Activated naive CD8-positive, alpha-beta T cell treated with anti-CD3 and anti-CD28 coated beads for 36 hours (primary cell): ENCODE measurements at regions not wholly inside any gene's neighbourhood (a gene's known extent, or its start where the extent isn't known, plus 50 kb on each side); places are given as distances from the start of the nearest gene placed in this dataset.
"Not testable (repeated sequence)": the region's sequence is repeated elsewhere in the genome, so short reads cannot be mapped to it uniquely, and the experiment has no call there.

Experiments used
- DNase-seq: peaks from one replicate; pipeline ENCODE4 v3.0.0; 2021
- H3K27ac Mint-ChIP-seq: one replicate; pipeline ENCODE4 v1.8.0; 2022; ENCODE audit warnings: mild to moderate bottlenecking, moderate library complexity, mixed read lengths
- H3K27me3 Mint-ChIP-seq: one replicate; pipeline ENCODE4 v1.8.0; 2022; ENCODE audit warnings: mild to moderate bottlenecking, mixed read lengths
- H3K36me3 Mint-ChIP-seq: one replicate; pipeline ENCODE4 v1.8.0; 2021; ENCODE audit warnings: mild to moderate bottlenecking, mixed read lengths
- H3K4me1 Mint-ChIP-seq: one replicate; pipeline ENCODE4 v1.8.0; 2021; ENCODE audit warnings: mixed read lengths
- H3K4me3 Mint-ChIP-seq: one replicate; pipeline ENCODE4 v1.8.0; 2022; ENCODE audit warnings: mild to moderate bottlenecking, moderate library complexity, mixed read lengths
- H3K9me3 Mint-ChIP-seq: one replicate; pipeline ENCODE4 v1.8.0; 2022; ENCODE audit warnings: mixed read lengths

DNA sequence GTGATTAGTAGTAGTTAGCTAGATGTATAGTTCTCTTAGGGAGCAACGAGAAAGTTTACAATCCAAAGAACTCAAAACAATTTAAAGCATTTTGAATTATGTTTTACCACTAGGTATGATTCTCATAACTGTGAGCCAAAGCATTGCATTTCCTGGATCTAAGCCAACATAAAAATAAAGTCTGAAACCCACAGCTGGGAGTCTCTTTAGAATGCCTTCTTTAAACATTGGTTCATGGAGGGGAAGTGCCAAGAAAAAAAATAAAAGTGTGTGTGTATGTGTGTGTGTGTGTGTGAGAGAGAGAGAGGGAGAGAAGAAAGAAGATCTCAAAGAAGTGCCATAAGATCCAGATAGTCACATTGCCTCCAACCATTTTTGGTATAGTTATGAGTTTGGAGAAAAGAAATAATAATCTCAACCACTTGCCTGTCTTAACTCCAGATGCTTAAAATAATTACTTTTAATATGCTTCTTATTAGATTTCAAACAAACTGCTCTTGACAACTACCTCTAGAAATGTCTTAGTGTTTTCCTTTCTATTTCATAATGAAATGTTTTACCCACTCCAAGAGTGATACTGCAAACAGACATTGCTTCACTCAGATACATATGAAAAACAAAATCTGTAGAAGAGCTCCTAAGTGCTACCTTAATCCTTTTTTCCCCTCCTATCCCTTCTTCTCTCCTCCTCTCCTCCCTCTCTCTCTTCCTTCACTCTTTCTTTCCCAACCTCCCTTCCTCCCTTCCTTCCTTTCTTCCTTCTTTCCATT is 554.1 kb downstream of the KCTD12 start:
- Mint-ChIP-seq H3K27me3 (no peaks in the 10 kb centered on the region), H3K27ac (no peak overlapping the region)

DNA sequence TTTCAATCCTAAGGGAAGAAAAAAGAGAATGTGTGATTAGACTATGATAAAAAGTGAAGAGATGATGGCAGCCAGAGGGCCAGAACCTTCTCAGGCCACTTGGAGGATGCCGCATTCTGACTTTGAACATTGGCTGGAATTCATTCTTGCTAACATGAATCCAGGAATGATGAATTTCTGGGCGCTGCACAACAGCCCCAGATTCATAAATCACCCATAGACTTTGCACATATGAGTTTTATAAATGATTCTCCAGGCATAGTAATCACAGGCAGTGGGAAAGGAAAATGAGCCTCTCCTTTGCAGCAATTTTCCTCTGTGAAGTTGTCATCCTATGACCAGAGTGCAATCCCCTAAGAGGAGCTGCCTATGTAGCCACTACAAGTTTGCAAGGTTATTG is 555.4 kb downstream of the KCTD12 start:
- H3K9me3 Mint-ChIP-seq, result no peaks in the 10 kb centered on the region
- no peaks in the 10 kb centered on the region for H3K4me1 Mint-ChIP-seq
- H3K27me3 Mint-ChIP-seq, result no peaks in the 10 kb centered on the region
- no peak overlapping the region for H3K4me3 Mint-ChIP-seq
- H3K36me3 Mint-ChIP-seq, result no peaks in the 10 kb centered on the region
- no peak for DNase-seq
- H3K27ac Mint-ChIP-seq, result no peak overlapping the region

More for the DNA sequence above, 554.1 kb downstream of the KCTD12 start:
- Mint-ChIP-seq H3K9me3 (no peaks in the 10 kb centered on the region), H3K4me3 (no peak overlapping the region), H3K36me3 (no peaks in the 10 kb centered on the region), H3K4me1 (no peaks in the 10 kb centered on the region)
- DNase-seq, result no peak

DNA sequence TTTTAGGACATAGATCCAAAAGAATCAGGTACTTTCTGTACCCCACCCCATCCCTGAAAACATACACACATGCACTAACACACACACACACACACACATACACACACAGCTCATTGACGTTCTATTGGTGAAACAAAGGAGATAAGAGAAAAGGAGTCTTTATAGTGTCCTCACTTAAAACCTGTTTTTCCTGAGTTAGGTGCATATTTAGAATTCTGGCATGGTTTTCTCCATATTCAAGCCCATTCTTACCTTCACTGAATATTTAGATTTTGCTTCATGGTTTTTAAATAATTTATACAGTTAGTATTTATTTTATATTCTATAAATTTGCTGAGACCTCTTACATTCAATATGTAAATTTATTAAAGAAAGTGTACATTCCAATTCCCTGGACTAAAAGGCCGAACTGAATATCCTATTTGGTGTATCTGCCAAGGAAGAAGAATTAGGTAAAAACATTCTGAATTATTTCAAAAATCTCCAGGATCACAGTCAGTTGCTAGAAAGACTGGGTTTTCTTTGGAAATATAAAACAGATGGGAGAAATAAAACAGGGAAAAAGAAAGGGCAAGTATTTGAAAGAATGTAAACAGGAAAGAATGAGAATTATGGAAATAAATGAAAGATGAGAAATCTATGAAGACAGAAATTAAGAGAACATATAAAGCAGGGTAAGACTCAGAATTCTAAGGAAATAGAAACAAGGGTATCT is 556.2 kb downstream of the KCTD12 start:
- Mint-ChIP-seq H3K36me3 (no peaks in the 10 kb centered on the region), H3K4me1 (no peaks in the 10 kb centered on the region), H3K27me3 (no peaks in the 10 kb centered on the region), H3K27ac (no peak overlapping the region), H3K4me3 (no peak overlapping the region), H3K9me3 (no peaks in the 10 kb centered on the region)
- no peak for DNase-seq

DNA sequence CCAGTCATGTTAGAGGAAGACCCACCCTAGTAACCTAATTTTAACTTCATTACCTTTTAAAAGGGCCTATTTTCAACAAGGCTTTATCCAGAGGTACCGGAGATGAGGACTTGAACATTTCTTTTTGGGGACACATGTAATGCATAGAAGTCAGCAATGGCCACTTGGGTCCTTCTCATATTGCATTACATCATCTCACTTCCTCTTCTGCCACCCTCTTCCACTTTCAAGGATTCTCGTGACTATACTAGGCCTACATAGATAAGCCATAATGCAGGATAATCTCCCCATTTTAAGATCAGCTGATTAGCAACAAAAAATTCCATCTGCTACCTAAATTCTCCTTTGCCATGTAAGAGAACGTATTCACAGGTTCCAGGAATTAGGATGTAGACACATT is 557.2 kb downstream of the KCTD12 start:
- no peaks in the 10 kb centered on the region for H3K27me3 Mint-ChIP-seq

DNA sequence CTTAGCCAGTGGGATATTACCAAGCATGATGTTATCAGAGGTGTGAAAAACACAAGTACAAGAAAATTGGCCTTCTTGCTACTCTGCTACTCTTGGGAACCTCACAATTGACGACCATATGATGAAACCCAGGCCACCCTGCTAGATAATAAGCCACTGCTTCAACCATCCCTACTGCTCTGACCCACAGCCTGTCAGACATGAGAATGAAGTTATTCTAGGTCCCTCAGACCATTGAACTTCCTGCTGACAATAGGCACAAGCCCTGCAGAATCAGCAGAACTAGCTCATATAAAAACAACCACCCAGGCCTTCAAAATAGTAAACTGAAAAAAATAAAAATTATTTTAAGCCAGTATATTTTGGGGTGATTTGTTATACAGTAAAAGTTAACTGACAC is 559.9 kb downstream of the KCTD12 start:
- Mint-ChIP-seq H3K4me3 (no peak overlapping the region), H3K27me3 (peaks cover 3% of the 10 kb centered on the region), H3K4me1 (no peaks in the 10 kb centered on the region), H3K27ac (no peak overlapping the region), H3K36me3 (no peaks in the 10 kb centered on the region), H3K9me3 (no peaks in the 10 kb centered on the region)
- DNase-seq, result no peak

More for the DNA sequence above, 557.2 kb downstream of the KCTD12 start:
- Mint-ChIP-seq H3K4me1 (no peaks in the 10 kb centered on the region), H3K27ac (no peak overlapping the region), H3K36me3 (no peaks in the 10 kb centered on the region), H3K4me3 (no peak overlapping the region), H3K9me3 (no peaks in the 10 kb centered on the region)
- DNase-seq, result no peak

DNA sequence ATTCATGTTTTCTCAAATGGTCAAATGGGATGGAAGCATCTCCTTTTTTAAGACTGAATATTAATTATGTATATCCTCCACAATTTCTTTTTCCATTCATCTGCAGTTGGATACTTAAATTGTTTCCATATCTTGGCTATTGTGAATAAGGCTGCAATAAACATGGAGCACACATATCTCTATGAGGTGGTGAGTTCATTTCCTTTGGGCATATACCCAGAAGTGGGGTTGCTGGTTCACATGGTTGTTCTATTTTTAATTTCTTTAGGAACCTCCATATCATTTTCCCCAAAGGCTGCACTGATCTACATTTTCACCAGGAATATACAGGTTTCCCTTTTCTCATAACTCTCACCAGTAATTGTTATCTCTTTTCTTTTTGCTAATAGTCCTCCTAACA is 566.3 kb downstream of the KCTD12 start:
- Mint-ChIP-seq H3K27ac (no peak overlapping the region), H3K4me3 (no peak overlapping the region), H3K36me3 (no peaks in the 10 kb centered on the region), H3K4me1 (no peaks in the 10 kb centered on the region), H3K27me3 (peaks cover 3% of the 10 kb centered on the region), H3K9me3 (no peaks in the 10 kb centered on the region)
- no peak for DNase-seq

DNA sequence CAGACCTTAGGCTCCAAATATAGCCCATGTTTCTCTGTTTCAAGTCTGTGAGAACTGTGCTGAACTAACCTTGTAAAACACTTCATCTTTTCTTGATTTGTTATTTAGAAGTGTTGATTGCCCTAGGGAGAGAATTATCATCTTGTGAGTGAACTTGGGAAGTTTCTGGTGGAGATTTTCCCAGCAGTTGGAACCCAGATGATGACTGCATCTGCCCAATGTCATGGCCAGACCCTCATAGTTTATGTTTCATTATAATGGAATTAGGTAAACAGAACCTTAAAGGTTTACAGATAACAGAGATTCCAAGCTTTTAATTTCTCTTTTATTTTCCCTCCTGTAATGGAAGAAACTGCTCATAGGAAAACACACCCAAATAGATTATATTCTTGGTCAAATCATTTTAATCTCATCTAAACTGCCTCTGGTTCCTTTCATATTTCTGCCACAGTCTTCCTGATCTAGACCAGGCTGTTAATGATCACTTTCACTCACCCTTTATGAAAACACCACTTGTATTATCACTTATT is 569.1 kb downstream of the KCTD12 start:
- Mint-ChIP-seq H3K27ac (no peak overlapping the region), H3K4me1 (no peaks in the 10 kb centered on the region), H3K9me3 (no peaks in the 10 kb centered on the region), H3K36me3 (no peaks in the 10 kb centered on the region), H3K27me3 (no peaks in the 10 kb centered on the region), H3K4me3 (no peak overlapping the region)
- DNase-seq, result no peak

DNA sequence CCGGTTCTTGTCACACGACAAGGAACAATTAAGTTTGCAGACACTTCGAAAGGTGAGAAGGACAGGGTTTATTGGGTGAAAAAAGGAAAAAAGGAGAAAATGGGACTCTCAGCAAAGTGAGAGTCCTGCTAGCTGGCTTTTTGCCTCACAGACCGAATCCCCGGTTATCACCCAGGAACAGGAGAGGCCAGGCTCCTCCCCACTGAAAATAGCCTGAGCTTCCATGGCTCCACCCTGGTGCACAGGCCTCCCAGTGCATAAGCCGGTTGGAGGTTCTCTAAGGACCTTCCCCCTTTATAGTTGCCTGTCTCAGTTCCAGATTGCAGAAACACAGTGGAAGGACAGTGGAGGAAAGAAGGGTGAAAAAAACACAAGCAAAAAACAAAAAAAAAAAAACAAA is 571.7 kb downstream of the KCTD12 start:
- Mint-ChIP-seq H3K9me3 (no peaks in the 10 kb centered on the region), H3K27me3 (no peaks in the 10 kb centered on the region), H3K36me3 (no peaks in the 10 kb centered on the region), H3K4me3 (no peak overlapping the region), H3K27ac (no peak overlapping the region), H3K4me1 (no peaks in the 10 kb centered on the region)
- DNase-seq, result no peak

DNA sequence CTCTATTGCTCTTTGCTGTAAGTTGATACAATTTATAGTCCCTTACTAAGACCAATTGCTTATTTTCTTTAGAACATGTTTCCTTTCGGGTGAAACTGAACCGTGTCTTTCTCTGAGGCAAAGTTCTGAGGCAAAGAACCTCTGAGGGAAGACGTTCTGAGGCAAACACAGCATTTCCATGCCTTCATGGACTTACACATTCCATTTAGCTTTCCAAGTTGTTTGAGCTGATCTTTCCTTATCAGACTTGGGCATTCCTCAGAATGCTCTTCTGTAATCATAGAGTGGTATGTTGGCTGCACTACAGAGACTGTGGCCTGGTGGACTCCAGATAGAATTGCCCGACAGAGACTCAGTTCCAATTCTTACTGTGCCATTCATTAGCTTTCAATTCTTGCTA is 579.1 kb downstream of the KCTD12 start:
- Mint-ChIP-seq H3K27ac (no peak overlapping the region), H3K4me3 (no peak overlapping the region), H3K4me1 (no peaks in the 10 kb centered on the region), H3K9me3 (no peaks in the 10 kb centered on the region), H3K36me3 (no peaks in the 10 kb centered on the region), H3K27me3 (no peaks in the 10 kb centered on the region)
- DNase-seq, result no peak

DNA sequence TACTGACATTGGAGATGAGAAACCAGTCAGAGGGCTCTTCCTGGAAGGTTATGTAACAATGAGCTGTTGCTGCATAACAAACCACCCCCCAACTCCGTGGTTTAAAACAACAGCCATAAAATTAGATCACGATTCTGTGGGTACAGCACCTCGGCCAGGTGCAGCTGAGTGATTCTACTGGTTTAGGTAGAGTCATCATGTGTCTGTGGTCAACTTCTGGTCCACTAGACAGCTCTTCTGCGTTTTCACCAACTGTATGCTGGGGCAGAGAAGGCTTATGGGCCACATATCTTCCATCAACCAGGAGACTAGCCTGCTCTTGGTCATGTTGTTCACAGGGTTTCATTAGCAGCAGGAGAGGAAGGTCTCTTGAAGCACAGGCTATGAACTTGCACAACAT is 585.5 kb downstream of the KCTD12 start:
- Mint-ChIP-seq H3K4me1 (no peaks in the 10 kb centered on the region), H3K4me3 (no peak overlapping the region)

DNA sequence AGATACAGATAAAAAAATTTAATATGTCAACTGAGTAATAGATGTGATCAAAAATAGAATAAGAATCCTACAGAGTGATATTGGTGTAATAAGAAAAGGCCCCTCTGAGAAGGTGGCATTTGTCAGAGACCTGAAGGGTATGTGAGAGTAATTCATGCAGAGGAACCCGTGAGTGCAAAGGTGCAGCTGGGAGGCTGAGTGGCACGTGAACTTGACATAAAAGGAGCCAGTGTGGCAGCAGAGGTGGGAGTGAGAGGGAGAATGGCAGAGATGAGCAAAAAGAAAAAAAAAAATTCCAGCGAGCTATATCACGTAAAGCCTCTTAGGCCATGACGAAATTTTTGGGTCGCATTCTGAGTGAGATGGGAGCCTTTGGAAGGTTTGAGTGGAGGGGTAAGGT is 588.9 kb downstream of the KCTD12 start:
- H3K36me3 Mint-ChIP-seq, result no peaks in the 10 kb centered on the region
- no peak overlapping the region for H3K4me3 Mint-ChIP-seq
- no peak overlapping the region for H3K27ac Mint-ChIP-seq
- no peaks in the 10 kb centered on the region for H3K27me3 Mint-ChIP-seq
- no peaks in the 10 kb centered on the region for H3K9me3 Mint-ChIP-seq
- H3K4me1 Mint-ChIP-seq, result no peaks in the 10 kb centered on the region
- DNase-seq, result no peak

More for the DNA sequence above, 585.5 kb downstream of the KCTD12 start:
- Mint-ChIP-seq H3K9me3 (no peaks in the 10 kb centered on the region), H3K36me3 (no peaks in the 10 kb centered on the region), H3K27me3 (no peaks in the 10 kb centered on the region), H3K27ac (no peak overlapping the region)
- no peak for DNase-seq

DNA sequence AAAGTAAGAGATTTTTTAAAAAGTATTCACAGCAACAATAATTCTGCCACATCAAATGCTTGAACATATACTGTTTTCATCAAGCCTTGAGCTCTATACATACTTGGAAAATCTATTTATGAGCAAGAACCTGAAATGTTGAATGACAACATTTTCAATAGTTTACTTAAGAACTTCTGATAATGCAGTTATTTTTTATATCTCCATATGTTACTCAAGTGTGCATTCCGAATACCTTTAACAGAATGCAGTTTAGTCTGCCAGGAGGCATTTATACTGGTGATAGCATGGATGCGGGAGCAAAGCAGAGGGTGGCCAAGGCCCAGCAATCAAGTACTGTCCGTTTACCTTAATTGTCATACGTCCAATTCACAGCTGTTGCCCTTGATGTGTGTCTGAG is 589.5 kb downstream of the KCTD12 start:
- no peaks in the 10 kb centered on the region for H3K36me3 Mint-ChIP-seq
- H3K27me3 Mint-ChIP-seq, result no peaks in the 10 kb centered on the region
- H3K4me1 Mint-ChIP-seq, result no peaks in the 10 kb centered on the region
- H3K4me3 Mint-ChIP-seq, result no peak overlapping the region
- H3K27ac Mint-ChIP-seq, result no peak overlapping the region
- no peak for DNase-seq
- H3K9me3 Mint-ChIP-seq, result no peaks in the 10 kb centered on the region

DNA sequence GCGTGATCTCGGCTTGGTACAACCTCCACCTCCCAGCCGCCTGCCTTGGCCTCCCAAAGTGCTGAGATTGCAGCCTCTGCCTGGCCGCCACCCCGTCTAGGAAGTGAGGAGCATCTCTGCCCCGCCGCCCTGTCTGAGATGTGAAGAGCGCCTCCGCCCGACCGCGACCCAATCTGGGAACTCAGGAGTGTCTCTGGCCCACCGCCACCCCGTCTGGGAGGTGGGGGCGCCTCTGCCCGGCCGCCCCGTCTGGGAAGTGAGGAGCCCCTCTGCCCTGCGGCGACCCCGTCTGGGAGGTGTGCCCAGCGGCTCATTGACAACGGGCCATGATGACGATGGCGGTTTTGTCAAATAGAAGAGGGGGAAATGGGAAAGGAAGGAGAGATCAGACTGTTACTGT is 591.2 kb downstream of the KCTD12 start:
- not testable (repeated sequence) for DNase-seq, H3K36me3 Mint-ChIP-seq, H3K4me3 Mint-ChIP-seq, H3K27ac Mint-ChIP-seq, H3K9me3 Mint-ChIP-seq, H3K4me1 Mint-ChIP-seq, H3K27me3 Mint-ChIP-seq

DNA sequence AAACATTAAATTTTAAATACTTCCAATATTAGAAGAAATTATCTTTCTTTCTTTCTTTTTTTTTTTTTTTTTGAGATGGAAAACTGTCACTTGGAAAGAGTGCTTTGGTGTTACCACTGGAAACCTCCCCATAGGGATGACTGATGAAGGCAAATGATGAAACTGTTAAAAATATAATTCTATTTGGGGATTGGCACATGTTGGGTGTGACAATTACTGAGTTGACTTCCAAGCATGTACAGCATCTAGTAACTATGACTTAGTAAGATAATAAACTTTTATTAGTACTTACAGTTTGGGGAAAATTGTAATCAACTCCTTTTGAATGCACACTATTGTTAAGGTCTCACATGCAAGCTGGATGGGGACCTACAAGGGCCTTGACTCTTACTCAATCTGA is 592.5 kb downstream of the KCTD12 start:
- Mint-ChIP-seq H3K27ac (no peak overlapping the region), H3K4me1 (no peaks in the 10 kb centered on the region), H3K27me3 (no peaks in the 10 kb centered on the region), H3K4me3 (no peak overlapping the region), H3K9me3 (no peaks in the 10 kb centered on the region), H3K36me3 (no peaks in the 10 kb centered on the region)
- no peak for DNase-seq

DNA sequence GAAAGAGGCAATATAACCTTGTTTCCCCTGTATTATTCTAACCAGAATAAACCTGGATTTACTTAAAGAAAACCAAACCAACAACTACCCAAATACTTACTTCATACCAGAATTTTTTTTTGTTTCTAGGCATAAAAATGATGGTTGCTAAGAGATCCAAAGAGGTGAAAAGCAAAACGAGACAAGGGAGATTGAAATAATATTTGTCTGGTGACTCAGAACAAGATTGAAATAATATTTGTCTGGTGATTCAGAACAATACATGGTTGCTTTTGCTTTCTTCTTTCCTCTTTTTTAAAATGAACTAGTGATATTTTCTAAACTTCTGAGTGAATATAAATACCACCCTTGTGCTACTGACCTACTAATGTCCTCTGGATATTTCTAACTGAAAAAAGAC is 592.9 kb downstream of the KCTD12 start:
- no peaks in the 10 kb centered on the region for H3K27me3 Mint-ChIP-seq
- no peak for DNase-seq
- no peaks in the 10 kb centered on the region for H3K36me3 Mint-ChIP-seq
- no peak overlapping the region for H3K27ac Mint-ChIP-seq
- no peak overlapping the region for H3K4me3 Mint-ChIP-seq
- H3K9me3 Mint-ChIP-seq, result no peaks in the 10 kb centered on the region
- H3K4me1 Mint-ChIP-seq, result no peaks in the 10 kb centered on the region

DNA sequence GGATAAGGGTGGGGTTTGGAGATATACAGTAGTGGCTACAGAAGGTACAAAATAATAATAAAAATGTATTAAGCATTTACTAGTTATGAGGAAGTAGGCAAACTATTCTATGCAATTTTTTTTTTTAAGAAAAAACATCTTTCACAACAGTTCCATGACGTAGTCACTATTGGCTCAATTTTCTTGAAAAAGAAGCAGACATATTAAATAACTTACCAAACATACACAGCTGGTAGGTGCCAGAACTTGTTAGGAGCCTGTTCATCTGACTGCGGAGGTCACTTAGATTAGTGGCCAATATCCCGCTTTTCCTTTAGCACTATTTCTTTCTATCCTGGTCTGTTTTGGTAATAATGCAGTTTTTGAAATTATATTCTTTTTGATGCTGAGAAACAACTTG is 593.5 kb downstream of the KCTD12 start:
- no peaks in the 10 kb centered on the region for H3K27me3 Mint-ChIP-seq
- H3K27ac Mint-ChIP-seq, result no peak overlapping the region
- H3K36me3 Mint-ChIP-seq, result no peaks in the 10 kb centered on the region
- H3K9me3 Mint-ChIP-seq, result no peaks in the 10 kb centered on the region
- H3K4me3 Mint-ChIP-seq, result no peak overlapping the region
- DNase-seq, result no peak
- H3K4me1 Mint-ChIP-seq, result no peaks in the 10 kb centered on the region
